Lower leg skin (tissue), 3 donors: ENCODE measurements at regions not wholly inside any gene's neighbourhood (a gene's known extent, or its start where the extent isn't known, plus 50 kb on each side); places are given as distances from the start of the nearest gene placed in this dataset.

Experiments used
- CTCF ChIP-seq, 3 donors: fragments of 450-650 bp; IDR thresholded peaks; one replicate each; pipeline ENCODE4 v1.5.1; 2016; ENCODE audit warnings: antibody characterized with exemption in 3 of 3, mild to moderate bottlenecking in 3 of 3, moderate library complexity in 2 of 3
- POLR2A ChIP-seq, 2 donors: fragments of 450-650 bp; IDR thresholded peaks; one replicate each; pipeline ENCODE4 v1.6.1; 2016 to 2017; ENCODE audit warnings: antibody characterized with exemption in 2 of 2, mild to moderate bottlenecking in 1 of 2, moderate library complexity in 1 of 2

DNA sequence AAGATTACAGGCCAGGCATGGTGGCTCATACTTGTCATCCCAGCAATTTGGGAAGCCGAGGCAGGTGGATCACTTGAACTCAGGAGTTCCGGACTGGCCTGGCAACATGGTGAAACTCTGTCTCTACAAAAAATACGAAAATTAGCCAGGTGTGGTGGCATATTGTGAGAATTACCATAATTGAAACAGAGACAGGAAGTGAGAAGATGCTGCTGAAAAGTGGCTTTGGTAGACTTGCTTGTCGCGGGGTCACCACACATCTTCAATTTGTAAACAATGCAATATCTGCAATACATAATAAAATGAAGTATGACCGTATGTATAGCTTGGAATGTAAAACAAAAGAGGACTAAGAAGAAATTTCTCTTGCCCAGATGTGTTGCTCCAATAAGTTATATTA, 490.5 kb downstream of the GABRG2 start:
- TF ChIP-seq CTCF (IDR thresholded peaks at IDR 0.05), result no peak
- TF ChIP-seq POLR2A (IDR thresholded peaks at IDR 0.05), result no peak
